ENCODE measurements at regions not wholly inside any gene's neighbourhood (a gene's known extent, or its start where the extent isn't known, plus 50 kb on each side); places are given as distances from the start of the nearest gene placed in this dataset.

DNA sequence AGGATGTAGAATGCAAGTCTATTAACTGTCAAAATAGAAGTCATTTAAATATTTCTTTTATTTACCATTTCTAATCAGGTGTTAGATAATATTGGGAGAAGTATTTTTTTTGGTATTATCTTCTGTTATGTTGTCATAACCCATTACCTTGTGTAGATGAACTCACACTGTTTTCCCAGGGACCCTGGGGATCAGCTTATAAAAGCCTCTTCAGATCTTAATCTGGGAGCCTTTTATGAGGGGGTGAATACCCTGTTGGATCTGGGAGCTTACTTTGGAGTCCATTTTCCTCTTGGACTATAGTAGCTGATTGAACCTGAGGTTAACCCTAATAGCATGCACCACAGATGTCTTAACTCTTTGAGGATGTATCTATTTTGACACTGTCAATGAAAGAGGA is 176.3 kb upstream of the ATP2B1 start:
- no peak overlapping the region for H3K27ac ChIP-seq (ENCODE audit: insufficient read length, low read depth, low read length)
- H4K5ac ChIP-seq (ENCODE audit: insufficient read length, low read depth, low read length), result no peak overlapping the region
- H3K9me3 Mint-ChIP-seq, result peaks cover 3 to 4% of the 10 kb centered on the region in 2 experiments; a peak in 3 of 5 replicates

More for the DNA sequence above, 176.3 kb upstream of the ATP2B1 start:
- no peak overlapping the region for H2BK120ac ChIP-seq (ENCODE audit: low read depth, low read length, poor library complexity, severe bottlenecking)
- no peak overlapping the region for H3K9ac ChIP-seq (ENCODE audit: extremely low read depth, insufficient read length, low read length)
- peaks cover 5% of the 10 kb centered on the region for H3K9me3 ChIP-seq (ENCODE audit: control insufficient read depth, low read depth, low read length)
- no peak overlapping the region for H3K4me2 ChIP-seq (ENCODE audit: insufficient read depth, insufficient read length, low read length)
- no peak overlapping the region for H2BK20ac ChIP-seq (ENCODE audit: low read depth, low read length, poor library complexity, severe bottlenecking)
- peaks cover 0 to 14% (median 3%) of the 10 kb centered on the region in 3 experiments; a peak in 3 of 7 replicates for H3K36me3 Mint-ChIP-seq (ENCODE audit: insufficient read depth in 1 of 3, low read depth in 3 of 3)
- H3T11ph ChIP-seq (ENCODE audit: low read length), result no peak overlapping the region
- no peak overlapping the region for H4K91ac ChIP-seq (ENCODE audit: insufficient read length, low read depth, low read length)
- no peak overlapping the region for H2BK5ac ChIP-seq (ENCODE audit: insufficient read length, low read length)
- H4K20me1 ChIP-seq (ENCODE audit: control insufficient read depth, insufficient read depth, insufficient read length), result no peaks in the 10 kb centered on the region
- no peak overlapping the region for H3K18ac ChIP-seq (ENCODE audit: insufficient read length, low read depth, low read length)
- H3K14ac ChIP-seq (ENCODE audit: insufficient read depth, low read length), result no peak overlapping the region
- DNase-seq, result no peak
- H3K79me1 ChIP-seq (ENCODE audit: insufficient read depth, low read depth, low read length, poor library complexity, severe bottlenecking), result no peaks in the 10 kb centered on the region
- no peak overlapping the region; a peak in 1 of 5 replicates for H3K4me3 Mint-ChIP-seq
- no peak overlapping the region for H2AK5ac ChIP-seq (ENCODE audit: insufficient read length, low read length)
- H4K8ac ChIP-seq (replicated peaks; ENCODE audit: insufficient read length, low read depth, low read length), result no peak overlapping the region
- H2BK12ac ChIP-seq (ENCODE audit: insufficient read length, low read depth, low read length), result no peak overlapping the region
- peaks cover 3% of the 10 kb centered on the region; the same call in 1 of the 2 replicates for H3K27me3 Mint-ChIP-seq (ENCODE audit: low read depth)
- TF ChIP-seq CTCF (conservative IDR thresholded peaks at IDR 0.05), result no peak
- no peaks in the 10 kb centered on the region for H3K27me3 ChIP-seq (ENCODE audit: insufficient read depth, low read length)
- H3K23me2 ChIP-seq (ENCODE audit: insufficient read length, low read depth, low read length, poor library complexity, severe bottlenecking), result no peaks in the 10 kb centered on the region
- H3K56ac ChIP-seq (ENCODE audit: insufficient read length, low read depth, low read length), result no peak overlapping the region
- no peaks in the 10 kb centered on the region for H3K79me2 ChIP-seq (ENCODE audit: insufficient read depth, low read length)
- H2BK15ac ChIP-seq (ENCODE audit: low read depth, low read length), result no peak overlapping the region; the same call in 1 of the 2 replicates
- peaks cover 40 to 45% of the 10 kb centered on the region in 2 experiments for H3K4me1 Mint-ChIP-seq
- H3K27ac Mint-ChIP-seq, result no peak overlapping the region
- no peak overlapping the region for H2AFZ ChIP-seq (ENCODE audit: low read length)
- no peak overlapping the region for H3K4ac ChIP-seq (ENCODE audit: low read depth, low read length)
- H3K23ac ChIP-seq (ENCODE audit: insufficient read length, low read depth, low read length), result no peak overlapping the region
- H3K4me1 ChIP-seq (ENCODE audit: insufficient read depth, low read length), result peaks cover 6% of the 10 kb centered on the region

Data from H9 (cell line).